ENCODE measurements at regions not wholly inside any gene's neighbourhood (a gene's known extent, or its start where the extent isn't known, plus 50 kb on each side); places are given as distances from the start of the nearest gene placed in this dataset.
"Not testable (repeated sequence)": the region's sequence is repeated elsewhere in the genome, so short reads cannot be mapped to it uniquely, and the experiment has no call there.

GRCh38 chr15:38128341-38128781, 124.3 kb upstream of the SPRED1 start:
- DNase-seq (ENCODE audit: low read depth) = peak; percentile 29

- DNase-seq (ENCODE audit: low read depth) = no peak
Observed at GRCh38 chr15:38128921-38129320, 123.7 kb upstream of the SPRED1 start.

GRCh38 chr15:38129531-38130204, 123.0 kb upstream of the SPRED1 start:
- peak; percentile 98 for DNase-seq (ENCODE audit: low read depth)

GRCh38 chr15:38130205-38130567, 122.5 kb upstream of the SPRED1 start:
- DNase-seq (ENCODE audit: low read depth) = no peak

- peak; percentile 95 for DNase-seq (ENCODE audit: low read depth)
Observed at GRCh38 chr15:38130740-38131498, 121.7 kb upstream of the SPRED1 start.

GRCh38 chr15:38134252-38134651, 118.4 kb upstream of the SPRED1 start:
- no peak for DNase-seq (ENCODE audit: low read depth)

- DNase-seq (ENCODE audit: low read depth) = not testable (repeated sequence)
Observed at GRCh38 chr15:38142195-38142594, 110.4 kb upstream of the SPRED1 start.

GRCh38 chr15:38144921-38145320, 107.7 kb upstream of the SPRED1 start:
- peak; percentile 11 for DNase-seq (ENCODE audit: low read depth)

- no peak for DNase-seq (ENCODE audit: low read depth)
Observed at GRCh38 chr15:38145651-38146111, 107.0 kb upstream of the SPRED1 start.

- no peak for DNase-seq (ENCODE audit: low read depth)
Observed at GRCh38 chr15:38147246-38147645, 105.4 kb upstream of the SPRED1 start.

- DNase-seq (ENCODE audit: low read depth) = peak; percentile 10
Observed at GRCh38 chr15:38148471-38148870, 104.2 kb upstream of the SPRED1 start.

- DNase-seq (ENCODE audit: low read depth) = no peak
Observed at GRCh38 chr15:38149315-38149714, 103.3 kb upstream of the SPRED1 start.

GRCh38 chr15:38150148-38150547, 102.5 kb upstream of the SPRED1 start:
- no peak for DNase-seq (ENCODE audit: low read depth)

- no peak for DNase-seq (ENCODE audit: low read depth)
Observed at GRCh38 chr15:38150794-38151193, 101.8 kb upstream of the SPRED1 start.

- no peak for DNase-seq (ENCODE audit: low read depth)
Observed at GRCh38 chr15:38153781-38154180, 98.9 kb upstream of the SPRED1 start.

GRCh38 chr15:38154255-38154654, 98.4 kb upstream of the SPRED1 start:
- DNase-seq (ENCODE audit: low read depth) = no peak

- no peak for DNase-seq (ENCODE audit: low read depth)
Observed at GRCh38 chr15:38154837-38155236, 97.8 kb upstream of the SPRED1 start.

GRCh38 chr15:38163658-38164057, 89.0 kb upstream of the SPRED1 start:
- no peak for DNase-seq (ENCODE audit: low read depth)

GRCh38 chr15:38164061-38164460, 88.6 kb upstream of the SPRED1 start:
- no peak for DNase-seq (ENCODE audit: low read depth)

GRCh38 chr15:38164507-38164906, 88.1 kb upstream of the SPRED1 start:
- DNase-seq (ENCODE audit: low read depth) = no peak

GRCh38 chr15:38168467-38169070, 84.1 kb upstream of the SPRED1 start:
- no peak for DNase-seq (ENCODE audit: low read depth)

- DNase-seq (ENCODE audit: low read depth) = no peak
Observed at GRCh38 chr15:38171973-38172372, 80.7 kb upstream of the SPRED1 start.

GRCh38 chr15:38174691-38175090, 77.9 kb upstream of the SPRED1 start:
- no peak for DNase-seq (ENCODE audit: low read depth)

Measured in EH (cell line).